ENCODE measurements at regions not wholly inside any gene's neighbourhood (a gene's known extent, or its start where the extent isn't known, plus 50 kb on each side); places are given as distances from the start of the nearest gene placed in this dataset.

- no peaks in the 10 kb centered on the region for H3K27me3 ChIP-seq (ENCODE audit: insufficient read depth, low read length)
- H3K27ac ChIP-seq (ENCODE audit: low read depth, low read length): no peak overlapping the region
- no peaks in the 10 kb centered on the region for H3K79me1 ChIP-seq (ENCODE audit: low read length)
- no peak overlapping the region for H3K18ac ChIP-seq (ENCODE audit: low read length)
- no peaks in the 10 kb centered on the region for H3K79me2 ChIP-seq (ENCODE audit: control insufficient read depth, insufficient read depth, low read length, poor library complexity)
- H2BK5ac ChIP-seq (ENCODE audit: low read depth, low read length, poor library complexity): no peak overlapping the region
- no peak overlapping the region for H3K23ac ChIP-seq (ENCODE audit: low read length)
- no peak overlapping the region for H2BK12ac ChIP-seq (ENCODE audit: low read length)
- H3K14ac ChIP-seq (ENCODE audit: low read length): no peak overlapping the region
- no peak overlapping the region for H3K4me2 ChIP-seq (ENCODE audit: low read length)
- DNase-seq: no peak
- no peak overlapping the region for H4K12ac ChIP-seq (ENCODE audit: low read depth, low read length)
- no peaks in the 10 kb centered on the region for H3K4me1 ChIP-seq (ENCODE audit: control insufficient read depth in 1 of 2, insufficient read depth in 2 of 2, low read length in 2 of 2)
- no peak overlapping the region for H2AFZ ChIP-seq (ENCODE audit: insufficient read depth, low read length, poor library complexity)
- no peak overlapping the region for H4K8ac ChIP-seq (ENCODE audit: low read depth, low read length)
- H3K4me3 ChIP-seq (ENCODE audit: low read depth, low read length): no peak overlapping the region
- H2BK120ac ChIP-seq (ENCODE audit: insufficient read depth, low read length, poor library complexity): no peak overlapping the region
- no peak overlapping the region for H3K4ac ChIP-seq (ENCODE audit: low read depth, low read length)
- no peaks in the 10 kb centered on the region for H3K36me3 ChIP-seq (ENCODE audit: control insufficient read depth in 1 of 2, insufficient read depth in 2 of 2, low read length in 2 of 2)
- WGBS (ENCODE audit: extremely low coverage, insufficient coverage, insufficient read length): no CpG with 5 or more reads among the region's 2 CpGs
- H4K91ac ChIP-seq (ENCODE audit: low read depth, low read length): no peak overlapping the region
- H2AK5ac ChIP-seq (ENCODE audit: low read length): no peak overlapping the region
- H3K9me3 ChIP-seq (ENCODE audit: insufficient read depth, low read depth, low read length): no peaks in the 10 kb centered on the region
- no peak overlapping the region for H3K9ac ChIP-seq (ENCODE audit: low read length)
Observed at GRCh38 chr18:30510882-30511281, 531.7 kb downstream of the DSC3 start.

GRCh38 chr18:30501594-30501993, 540.9 kb downstream of the DSC3 start:
- H3K9ac ChIP-seq (ENCODE audit: low read length): no peak overlapping the region
- no CpG with 5 or more reads among the region's 3 CpGs for WGBS (ENCODE audit: extremely low coverage, insufficient coverage, insufficient read length)
- no peak overlapping the region for H2BK120ac ChIP-seq (ENCODE audit: insufficient read depth, low read length, poor library complexity)
- H3K4me2 ChIP-seq (ENCODE audit: low read length): no peak overlapping the region
- no peak overlapping the region for H3K4me3 ChIP-seq (ENCODE audit: low read depth, low read length)
- H3K79me2 ChIP-seq (ENCODE audit: control insufficient read depth, insufficient read depth, low read length, poor library complexity): no peaks in the 10 kb centered on the region
- no peak overlapping the region for H2AFZ ChIP-seq (ENCODE audit: insufficient read depth, low read length, poor library complexity)
- H3K23ac ChIP-seq (ENCODE audit: low read length): no peak overlapping the region
- H3K4me1 ChIP-seq (ENCODE audit: control insufficient read depth in 1 of 2, insufficient read depth in 2 of 2, low read length in 2 of 2): no peaks in the 10 kb centered on the region
- H3K18ac ChIP-seq (ENCODE audit: low read length): no peak overlapping the region
- no peak overlapping the region for H2BK12ac ChIP-seq (ENCODE audit: low read length)
- no peak overlapping the region for H4K8ac ChIP-seq (ENCODE audit: low read depth, low read length)
- no peaks in the 10 kb centered on the region for H3K79me1 ChIP-seq (ENCODE audit: low read length)
- no peaks in the 10 kb centered on the region for H3K36me3 ChIP-seq (ENCODE audit: control insufficient read depth in 1 of 2, insufficient read depth in 2 of 2, low read length in 2 of 2)
- H3K27me3 ChIP-seq (ENCODE audit: insufficient read depth, low read length): no peaks in the 10 kb centered on the region
- no peak overlapping the region for H3K14ac ChIP-seq (ENCODE audit: low read length)
- H4K91ac ChIP-seq (ENCODE audit: low read depth, low read length): no peak overlapping the region
- H2BK5ac ChIP-seq (ENCODE audit: low read depth, low read length, poor library complexity): no peak overlapping the region
- H3K27ac ChIP-seq (ENCODE audit: low read depth, low read length): no peak overlapping the region
- H3K9me3 ChIP-seq (ENCODE audit: insufficient read depth, low read depth, low read length): no peaks in the 10 kb centered on the region
- no peak overlapping the region for H3K4ac ChIP-seq (ENCODE audit: low read depth, low read length)
- H4K12ac ChIP-seq (ENCODE audit: low read depth, low read length): no peak overlapping the region
- no peak for DNase-seq
- no peak overlapping the region for H2AK5ac ChIP-seq (ENCODE audit: low read length)

GRCh38 chr18:30500240-30500945, 542.1 kb downstream of the DSC3 start:
- no peaks in the 10 kb centered on the region for H3K9me3 ChIP-seq (ENCODE audit: insufficient read depth, low read depth, low read length)
- H2BK12ac ChIP-seq (ENCODE audit: low read length): no peak overlapping the region
- H4K12ac ChIP-seq (ENCODE audit: low read depth, low read length): no peak overlapping the region
- H3K4me1 ChIP-seq (ENCODE audit: control insufficient read depth in 1 of 2, insufficient read depth in 2 of 2, low read length in 2 of 2): no peaks in the 10 kb centered on the region
- H4K8ac ChIP-seq (ENCODE audit: low read depth, low read length): no peak overlapping the region
- DNase-seq: no peak
- H2AFZ ChIP-seq (ENCODE audit: insufficient read depth, low read length, poor library complexity): no peak overlapping the region
- H2BK120ac ChIP-seq (ENCODE audit: insufficient read depth, low read length, poor library complexity): no peak overlapping the region
- H3K79me1 ChIP-seq (ENCODE audit: low read length): no peaks in the 10 kb centered on the region
- no peak overlapping the region for H3K23ac ChIP-seq (ENCODE audit: low read length)
- H3K36me3 ChIP-seq (ENCODE audit: control insufficient read depth in 1 of 2, insufficient read depth in 2 of 2, low read length in 2 of 2): no peaks in the 10 kb centered on the region
- H3K4ac ChIP-seq (ENCODE audit: low read depth, low read length): no peak overlapping the region
- no peak overlapping the region for H3K27ac ChIP-seq (ENCODE audit: low read depth, low read length)
- H4K91ac ChIP-seq (ENCODE audit: low read depth, low read length): no peak overlapping the region
- H2AK5ac ChIP-seq (ENCODE audit: low read length): no peak overlapping the region
- no peak overlapping the region for H3K9ac ChIP-seq (ENCODE audit: low read length)
- no peaks in the 10 kb centered on the region for H3K79me2 ChIP-seq (ENCODE audit: control insufficient read depth, insufficient read depth, low read length, poor library complexity)
- H3K4me3 ChIP-seq (ENCODE audit: low read depth, low read length): no peak overlapping the region
- no CpG with 5 or more reads among the region's 4 CpGs for WGBS (ENCODE audit: extremely low coverage, insufficient coverage, insufficient read length)
- no peaks in the 10 kb centered on the region for H3K27me3 ChIP-seq (ENCODE audit: insufficient read depth, low read length)
- no peak overlapping the region for H3K14ac ChIP-seq (ENCODE audit: low read length)
- H3K18ac ChIP-seq (ENCODE audit: low read length): no peak overlapping the region
- H3K4me2 ChIP-seq (ENCODE audit: low read length): no peak overlapping the region
- H2BK5ac ChIP-seq (ENCODE audit: low read depth, low read length, poor library complexity): no peak overlapping the region

GRCh38 chr18:30499721-30500120, 542.8 kb downstream of the DSC3 start:
- no peak overlapping the region for H4K8ac ChIP-seq (ENCODE audit: low read depth, low read length)
- no peak overlapping the region for H2AFZ ChIP-seq (ENCODE audit: insufficient read depth, low read length, poor library complexity)
- H3K14ac ChIP-seq (ENCODE audit: low read length): no peak overlapping the region
- no peak overlapping the region for H2AK5ac ChIP-seq (ENCODE audit: low read length)
- H3K9me3 ChIP-seq (ENCODE audit: insufficient read depth, low read depth, low read length): no peaks in the 10 kb centered on the region
- no peak overlapping the region for H2BK12ac ChIP-seq (ENCODE audit: low read length)
- no peak for DNase-seq
- WGBS (ENCODE audit: extremely low coverage, insufficient coverage, insufficient read length): no CpG with 5 or more reads among the region's 2 CpGs
- H3K27ac ChIP-seq (ENCODE audit: low read depth, low read length): no peak overlapping the region
- no peak overlapping the region for H4K12ac ChIP-seq (ENCODE audit: low read depth, low read length)
- H3K27me3 ChIP-seq (ENCODE audit: insufficient read depth, low read length): no peaks in the 10 kb centered on the region
- no peak overlapping the region for H3K4me3 ChIP-seq (ENCODE audit: low read depth, low read length)
- H3K4me2 ChIP-seq (ENCODE audit: low read length): no peak overlapping the region
- no peak overlapping the region for H3K23ac ChIP-seq (ENCODE audit: low read length)
- no peak overlapping the region for H2BK5ac ChIP-seq (ENCODE audit: low read depth, low read length, poor library complexity)
- no peaks in the 10 kb centered on the region for H3K36me3 ChIP-seq (ENCODE audit: control insufficient read depth in 1 of 2, insufficient read depth in 2 of 2, low read length in 2 of 2)
- no peak overlapping the region for H3K18ac ChIP-seq (ENCODE audit: low read length)
- H2BK120ac ChIP-seq (ENCODE audit: insufficient read depth, low read length, poor library complexity): no peak overlapping the region
- H3K79me2 ChIP-seq (ENCODE audit: control insufficient read depth, insufficient read depth, low read length, poor library complexity): no peaks in the 10 kb centered on the region
- H3K4ac ChIP-seq (ENCODE audit: low read depth, low read length): no peak overlapping the region
- no peaks in the 10 kb centered on the region for H3K79me1 ChIP-seq (ENCODE audit: low read length)
- no peaks in the 10 kb centered on the region for H3K4me1 ChIP-seq (ENCODE audit: control insufficient read depth in 1 of 2, insufficient read depth in 2 of 2, low read length in 2 of 2)
- no peak overlapping the region for H3K9ac ChIP-seq (ENCODE audit: low read length)
- H4K91ac ChIP-seq (ENCODE audit: low read depth, low read length): no peak overlapping the region
